ENCODE measurements at regions not wholly inside any gene's neighbourhood (a gene's known extent, or its start where the extent isn't known, plus 50 kb on each side); places are given as distances from the start of the nearest gene placed in this dataset.
"Not testable (repeated sequence)": the region's sequence is repeated elsewhere in the genome, so short reads cannot be mapped to it uniquely, and the experiment has no call there.

- no peaks in the 10 kb centered on the region for H3K4me1 ChIP-seq (ENCODE audit: low read depth)
- ATAC-seq, result no peak
- H3K9me3 ChIP-seq, result no peaks in the 10 kb centered on the region
- TF ChIP-seq CTCF (IDR thresholded peaks at IDR 0.05), result no peak
- H3K4me3 ChIP-seq, result no peak overlapping the region
- no peaks in the 10 kb centered on the region for H3K36me3 ChIP-seq (ENCODE audit: low read depth)
- intact Hi-C loops (cut with DNase I, micrococcal nuclease), result no loop called here
- DNase-seq, result no peak
Measured at GRCh38 chr4:124993838-124994237, 281.3 kb upstream of the ANKRD50 start.

GRCh38 chr4:124990398-124990797 is 277.9 kb upstream of the ANKRD50 start:
- ATAC-seq, result no peak
- H3K4me3 ChIP-seq, result no peak overlapping the region

GRCh38 chr4:124980276-124980752 is 267.8 kb upstream of the ANKRD50 start:
- Histone ChIP-seq H3K4me3 (no peak overlapping the region), H3K9me3 (no peaks in the 10 kb centered on the region), H3K4me1 (ENCODE audit: low read depth) (no peaks in the 10 kb centered on the region), H3K36me3 (ENCODE audit: low read depth) (no peaks in the 10 kb centered on the region)
- ATAC-seq, result no peak
- TF ChIP-seq CTCF (IDR thresholded peaks at IDR 0.05), result no peak
- DNase-seq, result no peak
- intact Hi-C loops (cut with DNase I, micrococcal nuclease), result no loop called here

More at GRCh38 chr4:124990398-124990797, 277.9 kb upstream of the ANKRD50 start:
- DNase-seq, result no peak
- no peaks in the 10 kb centered on the region for H3K36me3 ChIP-seq (ENCODE audit: low read depth)
- no peaks in the 10 kb centered on the region for H3K9me3 ChIP-seq
- H3K4me1 ChIP-seq (ENCODE audit: low read depth), result no peaks in the 10 kb centered on the region
- TF ChIP-seq CTCF (IDR thresholded peaks at IDR 0.05), result no peak
- intact Hi-C loops (cut with DNase I, micrococcal nuclease), result no loop called here

- intact Hi-C loops (cut with DNase I, micrococcal nuclease); ATAC-seq; H3K36me3 ChIP-seq (ENCODE audit: low read depth); H3K4me1 ChIP-seq (ENCODE audit: low read depth); H3K4me3 ChIP-seq; H3K9me3 ChIP-seq; DNase-seq: not testable (repeated sequence)
Measured at GRCh38 chr4:124978536-124978935, 266.0 kb upstream of the ANKRD50 start.

- H3K36me3 ChIP-seq (ENCODE audit: low read depth), result no peaks in the 10 kb centered on the region
- DNase-seq, result no peak
- intact Hi-C loops (cut with DNase I, micrococcal nuclease), result no loop called here
- TF ChIP-seq CTCF (IDR thresholded peaks at IDR 0.05), result no peak
- no peaks in the 10 kb centered on the region for H3K4me1 ChIP-seq (ENCODE audit: low read depth)
- ATAC-seq, result no peak
- no peak overlapping the region for H3K4me3 ChIP-seq
- no peaks in the 10 kb centered on the region for H3K9me3 ChIP-seq
Measured at GRCh38 chr4:124977045-124977444, 264.5 kb upstream of the ANKRD50 start.

- intact Hi-C loops (cut with DNase I, micrococcal nuclease), result no loop called here
- TF ChIP-seq CTCF (IDR thresholded peaks at IDR 0.05), result no peak
- no peaks in the 10 kb centered on the region for H3K36me3 ChIP-seq (ENCODE audit: low read depth)
- H3K4me1 ChIP-seq (ENCODE audit: low read depth), result no peaks in the 10 kb centered on the region
- no peaks in the 10 kb centered on the region for H3K9me3 ChIP-seq
- DNase-seq (no peak), ATAC-seq (no peak)
- no peak overlapping the region for H3K4me3 ChIP-seq
Measured at GRCh38 chr4:124974152-124974551, 261.6 kb upstream of the ANKRD50 start.

Data from mucosa of descending colon (tissue), 3 donors.